Neuronal stem cell (in vitro differentiated cells): ENCODE measurements at regions not wholly inside any gene's neighbourhood (a gene's known extent, or its start where the extent isn't known, plus 50 kb on each side); places are given as distances from the start of the nearest gene placed in this dataset.
"Not testable (repeated sequence)": the region's sequence is repeated elsewhere in the genome, so short reads cannot be mapped to it uniquely, and the experiment has no call there.

Source experiments
- DNase-seq: peaks from one replicate; pipeline ENCODE4 v3.0.0-alpha.2; 2013; ENCODE audit warnings: low spot score
- H2AFZ ChIP-seq: one replicate; pipeline ENCODE4 v1.6.1; 2013; ENCODE audit warnings: mild to moderate bottlenecking, low read length, inconsistent platforms
- H2AK5ac ChIP-seq: 2 replicates; pipeline ENCODE4 v1.6.1; 2013; ENCODE audit warnings: low read depth, mild to moderate bottlenecking, inconsistent platforms, low read length, moderate library complexity, mixed read lengths
- H2BK120ac ChIP-seq: 2 replicates; pipeline ENCODE4 v1.6.1; 2013; ENCODE audit warnings: low read depth, mild to moderate bottlenecking, inconsistent platforms, low read length, moderate library complexity, mixed read lengths
- H2BK12ac ChIP-seq: one replicate; pipeline ENCODE4 v1.6.1; 2013; ENCODE audit warnings: low read length, inconsistent platforms
- H2BK15ac ChIP-seq: 2 replicates; pipeline ENCODE4 v1.6.1; 2013; ENCODE audit warnings: mild to moderate bottlenecking, low read length, inconsistent platforms, mixed read lengths
- H2BK5ac ChIP-seq: one replicate; pipeline ENCODE4 v1.6.1; 2013; ENCODE audit warnings: inconsistent platforms, mild to moderate bottlenecking, low read length, moderate library complexity
- H3K14ac ChIP-seq: one replicate; pipeline ENCODE4 v1.6.1; 2013; ENCODE audit warnings: low read length, inconsistent platforms
- H3K18ac ChIP-seq: 2 replicates; pipeline ENCODE4 v1.6.1; 2013; ENCODE audit warnings: low read length, inconsistent platforms
- H3K23ac ChIP-seq: 2 replicates; pipeline ENCODE4 v1.6.1; 2013; ENCODE audit warnings: low read depth, mild to moderate bottlenecking, mixed read lengths, low read length, inconsistent platforms; ENCODE audit not compliant: poor library complexity
- H3K27ac ChIP-seq: replicated peaks from 3 replicates; pipeline ENCODE4 v1.5.1; 2013; ENCODE audit warnings: low read length, inconsistent platforms
- H3K27me3 ChIP-seq, 3 experiments: 2 replicates each; pipeline ENCODE4 v1.6.1; 2013; ENCODE audit warnings: low read length in 3 of 3, mild to moderate bottlenecking in 2 of 3, inconsistent platforms in 1 of 3, low read depth in 1 of 3, mixed read lengths in 1 of 3, moderate library complexity in 1 of 3; ENCODE audit not compliant: control insufficient read depth in 3 of 3, insufficient read depth in 3 of 3
- H3K36me3 ChIP-seq, 2 donors: replicated peaks in 1 of 2; 2 replicates each; pipeline ENCODE4 v1.6.1; 2013; ENCODE audit warnings: low read length in 2 of 2; ENCODE audit not compliant: control insufficient read depth in 2 of 2, insufficient read depth in 2 of 2
- H3K4ac ChIP-seq: 2 replicates; pipeline ENCODE4 v1.6.1; 2013; ENCODE audit warnings: inconsistent platforms, mild to moderate bottlenecking, low read length, moderate library complexity
- H3K4me1 ChIP-seq, 2 donors: 1 replicate in 1 of 2; 2 replicates in 1 of 2; pipeline ENCODE4 v1.6.1; 2013; ENCODE audit warnings: low read length in 2 of 2, low read depth in 1 of 2; ENCODE audit not compliant: control insufficient read depth in 2 of 2, insufficient read depth in 1 of 2
- H3K4me2 ChIP-seq: one replicate; pipeline ENCODE4 v1.6.1; 2013; ENCODE audit warnings: mild to moderate bottlenecking, low read length, inconsistent platforms; ENCODE audit not compliant: insufficient read depth, poor library complexity, severe bottlenecking
- H3K4me3 ChIP-seq, 2 donors: 2 replicates each; pipeline ENCODE4 v1.5.1; 2013; ENCODE audit warnings: low read length in 2 of 2, mild to moderate bottlenecking in 2 of 2, inconsistent platforms in 1 of 2, moderate library complexity in 1 of 2
- H3K79me1 ChIP-seq: one replicate; pipeline ENCODE4 v1.6.1; 2013; ENCODE audit warnings: low read depth, mild to moderate bottlenecking, inconsistent platforms, low read length, moderate library complexity
- H3K9ac ChIP-seq: one replicate; pipeline ENCODE4 v1.6.1; 2013; ENCODE audit warnings: mild to moderate bottlenecking, low read depth, low read length, inconsistent platforms; ENCODE audit not compliant: poor library complexity
- H3K9me3 ChIP-seq, 2 donors: replicated peaks in 1 of 2; 2 replicates each; pipeline versions ENCODE3 to v1.6.1; 2013; ENCODE audit warnings: low read length in 2 of 2, mild to moderate bottlenecking in 2 of 2, inconsistent platforms in 1 of 2, low read depth in 1 of 2, mixed read lengths in 1 of 2, moderate library complexity in 1 of 2; ENCODE audit not compliant: control insufficient read depth in 2 of 2, insufficient read depth in 1 of 2
- H4K8ac ChIP-seq: one replicate; pipeline ENCODE4 v1.6.1; 2013; ENCODE audit warnings: low read depth, mild to moderate bottlenecking, inconsistent platforms, low read length, moderate library complexity
- H4K91ac ChIP-seq: one replicate; pipeline ENCODE4 v1.6.1; 2013; ENCODE audit warnings: low read length, low read depth, mild to moderate bottlenecking, inconsistent platforms; ENCODE audit not compliant: poor library complexity
- WGBS, 2 donors: extraction: QIAGEN DNeasy Blood & Tissue Kit; methylation state at CpG; one replicate each; pipeline ENCODE4 v1.1.7; 2013; ENCODE audit warnings: missing lambda C conversion rate in 2 of 2, mixed read lengths in 1 of 2; ENCODE audit not compliant: insufficient read length in 2 of 2, insufficient replicate concordance in 1 of 2; ENCODE audit errors: extremely low coverage in 2 of 2; 5-methylcytosine and 5-hydroxymethylcytosine counted together

GRCh38 chr15:20279056-20279455, 262.5 kb downstream of the GOLGA6L6 start:
- not testable (repeated sequence) for H2BK5ac ChIP-seq, DNase-seq, H2AK5ac ChIP-seq, H3K4me3 ChIP-seq, H3K36me3 ChIP-seq, H2BK15ac ChIP-seq, H2BK12ac ChIP-seq, H3K79me1 ChIP-seq, H4K91ac ChIP-seq, H3K27me3 ChIP-seq, H3K4me2 ChIP-seq, H2AFZ ChIP-seq, H3K14ac ChIP-seq, H3K27ac ChIP-seq, H3K4ac ChIP-seq, H3K9me3 ChIP-seq, H4K8ac ChIP-seq, H3K4me1 ChIP-seq, H2BK120ac ChIP-seq, H3K23ac ChIP-seq, H3K18ac ChIP-seq, H3K9ac ChIP-seq
- WGBS, 2 donors = no CpG with 5 or more reads among the region's 4 CpGs

DNA sequence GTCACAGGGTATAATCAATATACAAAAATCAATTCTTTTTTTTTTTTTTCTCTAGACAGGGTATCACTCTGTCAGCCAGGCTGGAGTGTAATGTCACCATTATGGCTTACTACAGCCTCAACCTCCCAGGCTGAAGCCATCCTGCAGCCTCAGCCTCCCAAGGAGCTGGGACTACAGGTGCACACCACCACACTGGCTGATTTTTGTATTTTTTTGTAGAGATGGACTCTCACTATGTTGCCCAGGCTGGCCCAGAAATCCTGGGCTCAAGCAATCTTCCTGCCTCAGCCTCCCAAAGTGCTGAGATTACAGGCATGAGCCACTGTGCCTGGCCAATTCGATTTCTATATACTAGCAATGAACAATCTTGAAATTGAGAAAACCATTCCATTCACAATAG, 263.2 kb downstream of the GOLGA6L6 start:
- not testable (repeated sequence) for H3K23ac ChIP-seq, H2BK5ac ChIP-seq, H3K4me3 ChIP-seq, H3K18ac ChIP-seq, H3K4ac ChIP-seq, H2AK5ac ChIP-seq, H3K27me3 ChIP-seq, H3K79me1 ChIP-seq, H3K36me3 ChIP-seq, H4K91ac ChIP-seq, H2BK15ac ChIP-seq, H3K4me2 ChIP-seq, H3K9me3 ChIP-seq, H3K9ac ChIP-seq, H3K27ac ChIP-seq, DNase-seq, H2AFZ ChIP-seq, H3K14ac ChIP-seq, H4K8ac ChIP-seq, H2BK12ac ChIP-seq, H2BK120ac ChIP-seq, H3K4me1 ChIP-seq
- no CpG with 5 or more reads among the region's 1 CpG for WGBS, 2 donors

DNA sequence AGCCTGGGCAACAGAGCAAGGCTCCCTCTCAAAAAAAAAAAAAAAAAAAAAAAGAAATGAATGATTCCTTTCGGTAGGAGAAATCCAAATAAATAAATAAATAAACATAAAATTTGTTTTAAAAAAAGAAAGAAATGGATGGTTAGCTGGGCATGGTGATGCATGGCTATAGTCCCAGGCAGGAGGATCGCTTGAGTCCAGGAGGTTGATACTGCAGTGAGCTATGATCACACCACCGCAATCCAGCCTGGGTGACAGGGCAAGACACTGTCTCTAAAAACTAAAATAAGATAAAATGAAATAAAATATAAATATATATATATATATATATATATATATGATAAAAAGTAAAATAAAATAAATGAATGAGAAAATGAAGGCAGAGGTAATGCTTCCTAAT, 264.1 kb downstream of the GOLGA6L6 start:
- H3K14ac ChIP-seq, H3K9ac ChIP-seq, H3K27ac ChIP-seq, H2AK5ac ChIP-seq, H4K8ac ChIP-seq, H3K23ac ChIP-seq, H3K27me3 ChIP-seq, H2AFZ ChIP-seq, H3K4me3 ChIP-seq, H3K4ac ChIP-seq, DNase-seq, H3K36me3 ChIP-seq, H3K18ac ChIP-seq, H3K79me1 ChIP-seq, H2BK12ac ChIP-seq, H2BK5ac ChIP-seq, H3K4me2 ChIP-seq, H4K91ac ChIP-seq, H3K4me1 ChIP-seq, H2BK15ac ChIP-seq, H2BK120ac ChIP-seq: not testable (repeated sequence)
- H3K9me3 ChIP-seq = peaks cover 0 to 14% of the 10 kb centered on the region in 2 donors
- WGBS, 2 donors = no CpG with 5 or more reads among the region's 3 CpGs

GRCh38 chr15:20276312-20277114, 265.1 kb downstream of the GOLGA6L6 start:
- H2AK5ac ChIP-seq, H3K4me2 ChIP-seq, H3K18ac ChIP-seq, H4K91ac ChIP-seq, H3K14ac ChIP-seq, H3K36me3 ChIP-seq, DNase-seq, H3K4me1 ChIP-seq, H4K8ac ChIP-seq, H3K27ac ChIP-seq, H2AFZ ChIP-seq, H2BK12ac ChIP-seq, H3K27me3 ChIP-seq, H3K4me3 ChIP-seq, H3K4ac ChIP-seq, H2BK5ac ChIP-seq, H2BK120ac ChIP-seq, H3K79me1 ChIP-seq, H2BK15ac ChIP-seq, H3K9ac ChIP-seq: not testable (repeated sequence)
- H3K23ac ChIP-seq = peak overlapping the region; percentile 43
- H3K9me3 ChIP-seq = peaks cover 0 to 20% of the 10 kb centered on the region in 2 donors
- WGBS, 2 donors = no CpG with 5 or more reads among the region's 13 CpGs
